ENCODE measurements at regions not wholly inside any gene's neighbourhood (a gene's known extent, or its start where the extent isn't known, plus 50 kb on each side); places are given as distances from the start of the nearest gene placed in this dataset.

DNA sequence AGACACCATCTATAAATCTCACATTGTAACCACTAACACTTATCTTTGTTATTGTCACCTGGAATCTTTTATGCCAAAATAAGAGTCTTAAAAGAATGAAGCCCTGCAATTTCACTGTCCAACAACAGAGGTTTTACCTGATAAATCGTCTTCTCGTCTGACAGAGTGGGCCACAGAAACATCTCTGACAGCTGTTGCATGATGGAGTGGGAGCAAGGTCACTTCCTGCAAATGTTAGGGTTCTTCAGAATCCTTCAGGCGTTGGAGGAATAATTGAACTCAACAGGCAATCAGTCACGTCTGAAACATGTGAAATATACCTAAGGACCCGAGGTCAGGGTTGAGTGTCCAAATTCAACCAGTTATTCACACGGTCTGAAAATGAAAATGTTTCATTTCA lies 353.6 kb downstream of the TRIML1 start:
- H3K4me3 ChIP-seq, result no peak overlapping the region
- no peak for TF ChIP-seq EP300 (IDR thresholded peaks at IDR 0.05)
- no peak for TF ChIP-seq POLR2A (IDR thresholded peaks at IDR 0.05)
- TF ChIP-seq, protein P1, sequence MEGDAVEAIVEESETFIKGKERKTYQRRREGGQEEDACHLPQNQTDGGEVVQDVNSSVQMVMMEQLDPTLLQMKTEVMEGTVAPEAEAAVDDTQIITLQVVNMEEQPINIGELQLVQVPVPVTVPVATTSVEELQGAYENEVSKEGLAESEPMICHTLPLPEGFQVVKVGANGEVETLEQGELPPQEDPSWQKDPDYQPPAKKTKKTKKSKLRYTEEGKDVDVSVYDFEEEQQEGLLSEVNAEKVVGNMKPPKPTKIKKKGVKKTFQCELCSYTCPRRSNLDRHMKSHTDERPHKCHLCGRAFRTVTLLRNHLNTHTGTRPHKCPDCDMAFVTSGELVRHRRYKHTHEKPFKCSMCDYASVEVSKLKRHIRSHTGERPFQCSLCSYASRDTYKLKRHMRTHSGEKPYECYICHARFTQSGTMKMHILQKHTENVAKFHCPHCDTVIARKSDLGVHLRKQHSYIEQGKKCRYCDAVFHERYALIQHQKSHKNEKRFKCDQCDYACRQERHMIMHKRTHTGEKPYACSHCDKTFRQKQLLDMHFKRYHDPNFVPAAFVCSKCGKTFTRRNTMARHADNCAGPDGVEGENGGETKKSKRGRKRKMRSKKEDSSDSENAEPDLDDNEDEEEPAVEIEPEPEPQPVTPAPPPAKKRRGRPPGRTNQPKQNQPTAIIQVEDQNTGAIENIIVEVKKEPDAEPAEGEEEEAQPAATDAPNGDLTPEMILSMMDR (IDR thresholded peaks at IDR 0.05), result no peak
- intact Hi-C loops (cut with DNase I), result no loop called here
- 11 to 18% (median 17%) methylated on average over 6 of the region's 6 CpGs for WGBS, 3 donors
- no peaks in the 10 kb centered on the region for H3K36me3 ChIP-seq
- DNase-seq, result no peak
- no peak overlapping the region for H3K27ac ChIP-seq
- H3K9me3 ChIP-seq, result no peaks in the 10 kb centered on the region
- no peaks in the 10 kb centered on the region for H3K4me1 ChIP-seq (ENCODE audit: insufficient read depth)
- no peaks in the 10 kb centered on the region for H3K27me3 ChIP-seq

DNA sequence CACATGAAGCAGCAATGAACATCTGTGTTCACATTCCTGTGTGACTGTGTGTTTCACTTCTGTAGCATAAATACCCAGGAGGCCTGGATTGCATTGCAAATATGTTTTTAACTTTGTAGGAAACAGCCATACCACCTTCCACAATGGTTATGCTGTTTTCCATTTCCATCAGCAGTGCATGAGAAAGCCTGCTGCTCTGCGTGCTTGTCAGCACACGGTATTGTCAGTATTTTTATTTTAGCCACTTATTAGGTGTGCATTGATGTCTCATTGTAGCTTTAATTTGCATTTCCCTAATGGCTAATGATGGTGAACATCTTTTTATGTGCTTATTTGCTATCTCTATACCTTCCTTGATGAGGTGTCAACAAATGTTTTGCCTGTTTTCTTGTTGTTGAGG lies 355.9 kb downstream of the TRIML1 start:
- intact Hi-C loops (cut with DNase I), result no loop called here
- Histone ChIP-seq H3K4me1 (ENCODE audit: insufficient read depth) (no peaks in the 10 kb centered on the region), H3K9me3 (no peaks in the 10 kb centered on the region), H3K36me3 (no peaks in the 10 kb centered on the region), H3K4me3 (no peak overlapping the region), H3K27me3 (no peaks in the 10 kb centered on the region), H3K27ac (no peak overlapping the region)
- WGBS, 3 donors, result 71 to 97% (median 96%) methylated on average over 2 of the region's 2 CpGs
- DNase-seq, result no peak
- TF ChIP-seq, protein P1 (IDR thresholded peaks at IDR 0.05), result no peak
- TF ChIP-seq EP300 (IDR thresholded peaks at IDR 0.05) (no peak), POLR2A (IDR thresholded peaks at IDR 0.05) (no peak)

DNA sequence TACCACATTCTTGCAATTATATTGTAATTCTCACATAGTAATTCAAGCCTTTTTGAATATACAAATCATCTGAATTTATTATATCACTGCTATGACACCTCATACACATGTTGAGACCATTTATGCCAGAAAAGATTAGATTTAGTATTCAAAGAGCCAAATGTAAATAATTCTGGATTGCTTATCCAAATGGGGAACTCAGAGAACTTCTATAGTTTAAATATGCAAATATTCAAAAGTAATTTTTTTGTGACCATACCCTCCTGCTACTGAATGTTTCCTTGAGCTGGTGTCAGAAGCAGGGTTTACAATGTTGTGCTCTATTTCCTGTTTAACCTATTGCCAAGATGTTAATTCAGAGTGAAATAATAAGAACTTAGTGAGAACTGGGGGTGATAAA lies 372.2 kb downstream of the TRIML1 start:
- DNase-seq, result no peak
- no peak overlapping the region for H3K27ac ChIP-seq
- H3K4me1 ChIP-seq (ENCODE audit: insufficient read depth), result no peaks in the 10 kb centered on the region
- intact Hi-C loops (cut with DNase I), result no loop called here
- H3K36me3 ChIP-seq, result no peaks in the 10 kb centered on the region
- no peaks in the 10 kb centered on the region for H3K9me3 ChIP-seq
- no peak for TF ChIP-seq POLR2A (IDR thresholded peaks at IDR 0.05)
- TF ChIP-seq, protein P1 (IDR thresholded peaks at IDR 0.05), result no peak
- TF ChIP-seq EP300 (IDR thresholded peaks at IDR 0.05), result no peak
- H3K4me3 ChIP-seq, result no peak overlapping the region
- no peaks in the 10 kb centered on the region for H3K27me3 ChIP-seq

DNA sequence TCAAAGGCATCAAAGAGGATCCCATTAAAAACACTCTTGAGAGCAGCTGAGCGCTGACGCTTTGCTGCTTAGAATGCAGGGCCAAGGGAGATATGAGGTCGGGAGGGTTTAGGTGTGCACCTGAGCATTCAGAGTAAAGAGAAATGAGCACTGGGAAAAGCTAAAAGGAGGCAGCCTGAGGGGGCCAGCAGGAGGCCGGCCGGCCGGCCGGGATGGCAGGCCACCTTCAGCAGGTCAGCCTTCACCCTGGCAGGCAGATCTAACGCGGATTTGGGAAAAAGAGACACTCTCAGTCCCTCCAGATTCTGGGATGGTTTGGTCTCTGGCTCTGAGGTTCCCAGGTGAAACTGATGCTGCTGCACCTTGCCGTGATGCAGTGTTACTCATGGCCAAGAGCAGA lies 393.5 kb downstream of the TRIML1 start:
- Histone ChIP-seq H3K36me3 (no peaks in the 10 kb centered on the region), H3K9me3 (no peaks in the 10 kb centered on the region), H3K27me3 (no peaks in the 10 kb centered on the region), H3K4me1 (ENCODE audit: insufficient read depth) (no peaks in the 10 kb centered on the region), H3K27ac (no peak overlapping the region), H3K4me3 (no peak overlapping the region)
- DNase-seq, result no peak
- WGBS, 3 donors, result 81 to 82% (median 81%) methylated on average over 10 of the region's 10 CpGs
- TF ChIP-seq, protein P1 (IDR thresholded peaks at IDR 0.05), result no peak
- TF ChIP-seq POLR2A (IDR thresholded peaks at IDR 0.05) (no peak), EP300 (IDR thresholded peaks at IDR 0.05) (no peak)
- intact Hi-C loops (cut with DNase I), result no loop called here

DNA sequence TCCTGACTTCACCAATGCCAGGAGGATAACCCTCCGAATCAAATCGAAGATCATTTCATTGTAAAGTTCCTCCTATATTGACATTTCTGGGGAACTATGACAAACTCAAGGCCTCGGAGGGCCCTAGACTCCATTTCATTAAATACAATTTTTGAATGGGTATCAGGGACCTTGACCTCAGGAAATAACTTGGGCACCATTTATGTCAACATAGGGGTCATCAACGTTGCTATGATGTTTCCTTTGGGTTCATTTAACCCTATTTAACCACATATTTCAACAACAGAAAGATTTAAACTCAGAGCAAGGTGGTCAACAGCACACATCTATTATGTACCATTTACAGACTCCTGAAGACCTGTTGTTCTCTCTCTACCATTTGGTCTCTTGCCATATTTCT lies 395.1 kb downstream of the TRIML1 start:
- Histone ChIP-seq H3K9me3 (no peaks in the 10 kb centered on the region), H3K27ac (no peak overlapping the region), H3K4me1 (ENCODE audit: insufficient read depth) (no peaks in the 10 kb centered on the region), H3K36me3 (no peaks in the 10 kb centered on the region), H3K27me3 (no peaks in the 10 kb centered on the region), H3K4me3 (no peak overlapping the region)
- no peak for DNase-seq
- intact Hi-C loops (cut with DNase I), result no loop called here
- no peak for TF ChIP-seq POLR2A (IDR thresholded peaks at IDR 0.05)
- TF ChIP-seq EP300 (IDR thresholded peaks at IDR 0.05), result no peak
- TF ChIP-seq, protein P1 (IDR thresholded peaks at IDR 0.05), result no peak
- 69 to 74% (median 70%) methylated on average over 4 of the region's 4 CpGs for WGBS, 3 donors
